Posterior cingulate gyrus (tissue), 11 donors: ENCODE measurements at regions not wholly inside any gene's neighbourhood (a gene's known extent, or its start where the extent isn't known, plus 50 kb on each side); places are given as distances from the start of the nearest gene placed in this dataset.

ENCODE experiments used
- DNase-seq, 10 donors: peaks; one replicate each; pipeline versions ENCODE4 v3.0.0 to v3.0.0-alpha.2; 2020 to 2021; ENCODE audit warnings: mixed read lengths in 3 of 10
- intact Hi-C: fragments of 100-400 bp; cut with DNase I; formaldehyde crosslinking; loops from one replicate; pipeline ENCODE4 v1.15.1; 2023

- DNase-seq: no peak
- intact Hi-C loops: no loop called here
These were observed 117.8 kb upstream of the NOCT start for GRCh38 chr4:138897811-138898226.

GRCh38 chr4:138894709-138895108, 120.9 kb upstream of the NOCT start:
- intact Hi-C loops: no loop called here
- DNase-seq: peak in 1 of 10 donors; percentile 6

GRCh38 chr4:138894011-138894410, 121.6 kb upstream of the NOCT start:
- DNase-seq: no peak
- intact Hi-C loops: no loop called here

GRCh38 chr4:138892483-138893407, 122.8 kb upstream of the NOCT start:
- intact Hi-C loops: no loop called here
- DNase-seq: no peak

GRCh38 chr4:138891631-138892031, 124.0 kb upstream of the NOCT start:
- no peak for DNase-seq
- intact Hi-C loops: no loop called here

GRCh38 chr4:138890891-138891570, 124.5 kb upstream of the NOCT start:
- intact Hi-C loops: no loop called here
- peak in 1 of 10 donors; percentile 7 for DNase-seq

GRCh38 chr4:138889216-138889615, 126.4 kb upstream of the NOCT start:
- intact Hi-C loops: no loop called here
- DNase-seq: peak in 1 of 10 donors; percentile 3

GRCh38 chr4:138887741-138888140, 127.8 kb upstream of the NOCT start:
- DNase-seq: peak in 1 of 10 donors; percentile 22
- intact Hi-C loops: no loop called here

GRCh38 chr4:138887341-138887740, 128.2 kb upstream of the NOCT start:
- intact Hi-C loops: no loop called here
- no peak for DNase-seq

- intact Hi-C loops: no loop called here
- DNase-seq: no peak
These were observed 135.8 kb upstream of the NOCT start for GRCh38 chr4:138879757-138880156.

- DNase-seq: no peak
- intact Hi-C loops: no loop called here
These were observed 139.5 kb upstream of the NOCT start for GRCh38 chr4:138875891-138876608.

GRCh38 chr4:138871555-138871875, 144.1 kb upstream of the NOCT start:
- peak in 1 of 10 donors; percentile 49 for DNase-seq
- intact Hi-C loops: loop anchor here (2.0 to 5.0 kb wide), 3 partner anchors 189 to 837 kb away; no protein-coding TSS in a partner anchor

GRCh38 chr4:138870737-138871554, 144.6 kb upstream of the NOCT start:
- DNase-seq: peak in 9 of 10 donors; percentile 31 to 89 (median 73)
- intact Hi-C loops: loop anchor here (2.0 to 5.0 kb wide), 3 partner anchors 189 to 836 kb away; no protein-coding TSS in a partner anchor

- peak in 1 of 10 donors; percentile 53 for DNase-seq
- intact Hi-C loops: loop anchor here (2.0 to 5.0 kb wide), 3 partner anchors 187 to 835 kb away; no protein-coding TSS in a partner anchor
These were observed 145.9 kb upstream of the NOCT start for GRCh38 chr4:138869631-138870030.

GRCh38 chr4:138869165-138869564, 146.4 kb upstream of the NOCT start:
- intact Hi-C loops: no loop called here
- no peak for DNase-seq

GRCh38 chr4:138868562-138868961, 147.0 kb upstream of the NOCT start:
- intact Hi-C loops: no loop called here
- DNase-seq: no peak

GRCh38 chr4:138867404-138867803, 148.2 kb upstream of the NOCT start:
- DNase-seq: peak in 1 of 10 donors; percentile 45
- intact Hi-C loops: no loop called here

- intact Hi-C loops: no loop called here
- peak in 1 of 10 donors; percentile 62 for DNase-seq
These were observed 149.3 kb upstream of the NOCT start for GRCh38 chr4:138866314-138866713.

- intact Hi-C loops: no loop called here
- no peak for DNase-seq
These were observed 149.8 kb upstream of the NOCT start for GRCh38 chr4:138865765-138866164.
